ENCODE measurements at regions not wholly inside any gene's neighbourhood (a gene's known extent, or its start where the extent isn't known, plus 50 kb on each side); places are given as distances from the start of the nearest gene placed in this dataset.

- CTCF ChIA-PET = no interaction called here
- POLR2A ChIA-PET = no interaction called here
- ATAC-seq (ENCODE audit: poor library complexity) = no peak
Observed at GRCh38 chr2:220281771-220282170, 654.3 kb downstream of the SLC4A3 start.

GRCh38 chr2:220282236-220282635 is 654.8 kb downstream of the SLC4A3 start:
- no peaks in the 10 kb centered on the region for H3K9me3 ChIP-seq (ENCODE audit: control insufficient read depth in 1 of 2, insufficient read depth in 1 of 2, low read length in 2 of 2)
- ChIA-PET CTCF (no interaction called here), POLR2A (no interaction called here)
- Mint-ChIP-seq H3K27me3 (no peaks in the 10 kb centered on the region), H3K27ac (no peak overlapping the region), H3K4me1 (ENCODE audit: low read depth) (no peaks in the 10 kb centered on the region), H3K4me3 (no peak overlapping the region), H3K36me3 (ENCODE audit: low read depth) (no peaks in the 10 kb centered on the region), H3K9me3 (peaks cover 4% of the 10 kb centered on the region)
- ATAC-seq (ENCODE audit: poor library complexity) (no peak), DNase-seq (no peak)
- H3K27ac ChIP-seq (ENCODE audit: low read depth in 1 of 2, low read length in 2 of 2) = no peak overlapping the region
- no peak for TF ChIP-seq CTCF (IDR thresholded peaks at IDR 0.05)
- H3K4me3 ChIP-seq (ENCODE audit: low read length) = no peak overlapping the region
- H3K27me3 ChIP-seq (ENCODE audit: control insufficient read depth in 1 of 2, insufficient read depth in 2 of 2, low read length in 2 of 2) = no peaks in the 10 kb centered on the region
- H3K4me1 ChIP-seq (ENCODE audit: insufficient read depth, low read length) = no peaks in the 10 kb centered on the region
- H3K36me3 ChIP-seq (ENCODE audit: insufficient read depth, low read length) = no peaks in the 10 kb centered on the region
- intact Hi-C loops (cut with DNase I, micrococcal nuclease) = no loop called here

More at GRCh38 chr2:220281771-220282170, 654.3 kb downstream of the SLC4A3 start:
- Mint-ChIP-seq H3K36me3 (ENCODE audit: low read depth) (no peaks in the 10 kb centered on the region), H3K9me3 (peaks cover 4% of the 10 kb centered on the region), H3K4me1 (ENCODE audit: low read depth) (no peaks in the 10 kb centered on the region), H3K27ac (no peak overlapping the region), H3K27me3 (no peaks in the 10 kb centered on the region), H3K4me3 (no peak overlapping the region)
- no peak overlapping the region for H3K27ac ChIP-seq (ENCODE audit: low read depth in 1 of 2, low read length in 2 of 2)
- no peaks in the 10 kb centered on the region for H3K9me3 ChIP-seq (ENCODE audit: control insufficient read depth in 1 of 2, insufficient read depth in 1 of 2, low read length in 2 of 2)
- TF ChIP-seq CTCF (IDR thresholded peaks at IDR 0.05) = no peak
- no peaks in the 10 kb centered on the region for H3K36me3 ChIP-seq (ENCODE audit: insufficient read depth, low read length)
- intact Hi-C loops (cut with DNase I, micrococcal nuclease) = no loop called here
- no peak for DNase-seq
- no peak overlapping the region for H3K4me3 ChIP-seq (ENCODE audit: low read length)
- no peaks in the 10 kb centered on the region for H3K27me3 ChIP-seq (ENCODE audit: control insufficient read depth in 1 of 2, insufficient read depth in 2 of 2, low read length in 2 of 2)
- H3K4me1 ChIP-seq (ENCODE audit: insufficient read depth, low read length) = no peaks in the 10 kb centered on the region

- no peak overlapping the region for H3K27ac ChIP-seq (ENCODE audit: low read depth in 1 of 2, low read length in 2 of 2)
- H3K4me1 ChIP-seq (ENCODE audit: insufficient read depth, low read length) = no peaks in the 10 kb centered on the region
- Mint-ChIP-seq H3K9me3 (no peaks in the 10 kb centered on the region), H3K27me3 (no peaks in the 10 kb centered on the region), H3K27ac (no peak overlapping the region), H3K36me3 (ENCODE audit: low read depth) (no peaks in the 10 kb centered on the region), H3K4me3 (no peak overlapping the region), H3K4me1 (ENCODE audit: low read depth) (no peaks in the 10 kb centered on the region)
- intact Hi-C loops (cut with DNase I, micrococcal nuclease) = no loop called here
- no peaks in the 10 kb centered on the region for H3K36me3 ChIP-seq (ENCODE audit: insufficient read depth, low read length)
- ChIA-PET POLR2A (no interaction called here), CTCF (no interaction called here)
- H3K4me3 ChIP-seq (ENCODE audit: low read length) = no peak overlapping the region
- H3K27me3 ChIP-seq (ENCODE audit: control insufficient read depth in 1 of 2, insufficient read depth in 2 of 2, low read length in 2 of 2) = no peaks in the 10 kb centered on the region
- H3K9me3 ChIP-seq (ENCODE audit: control insufficient read depth in 1 of 2, insufficient read depth in 1 of 2, low read length in 2 of 2) = no peaks in the 10 kb centered on the region
- DNase-seq (no peak), ATAC-seq (ENCODE audit: poor library complexity) (no peak)
- TF ChIP-seq CTCF (IDR thresholded peaks at IDR 0.05) = no peak
Observed at GRCh38 chr2:220293966-220294365, 666.5 kb downstream of the SLC4A3 start.
